LHCN-M2 (cell line): ENCODE measurements at regions not wholly inside any gene's neighbourhood (a gene's known extent, or its start where the extent isn't known, plus 50 kb on each side); places are given as distances from the start of the nearest gene placed in this dataset.
"Not testable (repeated sequence)": the region's sequence is repeated elsewhere in the genome, so short reads cannot be mapped to it uniquely, and the experiment has no call there.

Experiments used
- DNase-seq: peaks from one replicate; pipeline ENCODE4 v3.0.0-alpha.2; 2012; ENCODE audit warnings: low read depth

DNA sequence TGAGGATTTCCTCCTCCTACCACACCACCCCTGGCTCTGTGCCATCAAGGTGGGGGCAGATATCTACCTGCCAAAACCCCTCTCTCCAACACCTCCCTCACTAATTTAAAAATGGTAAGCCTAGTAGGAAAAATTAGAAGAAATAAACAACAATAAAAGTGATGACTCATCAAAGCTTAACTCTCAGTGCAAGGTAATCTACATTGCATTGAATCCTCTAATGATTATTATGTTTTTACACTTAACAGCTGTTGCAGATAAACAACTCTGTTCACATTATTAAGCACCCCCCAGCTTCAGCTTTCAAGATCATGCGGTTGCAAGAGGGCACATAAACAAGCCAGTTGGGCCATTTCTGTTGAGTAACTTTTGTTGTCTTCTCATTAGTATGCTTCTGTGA, 396.1 kb upstream of the ATP11B start:
- DNase-seq, result no peak

GRCh38 chr3:182399978-182400737, 393.1 kb upstream of the ATP11B start:
- DNase-seq, result no peak

DNA sequence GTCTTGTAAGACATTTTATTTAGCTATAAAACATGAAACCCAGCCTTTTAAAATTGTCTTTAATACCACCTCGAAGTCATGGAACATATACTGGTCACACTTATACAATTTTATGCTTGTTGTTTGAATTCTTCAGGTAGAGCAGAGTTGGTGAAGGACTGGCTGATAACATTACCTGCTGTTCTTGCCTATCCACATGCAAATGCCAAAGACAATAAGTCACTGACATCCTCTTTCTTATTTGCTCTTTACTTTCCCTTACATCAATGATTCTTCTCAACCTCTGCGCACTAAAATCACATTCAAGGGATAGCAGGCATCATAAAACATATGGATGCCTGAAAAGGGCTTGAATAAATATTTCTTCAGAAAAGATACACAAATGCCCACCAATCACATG, 392.5 kb upstream of the ATP11B start:
- no peak for DNase-seq

DNA sequence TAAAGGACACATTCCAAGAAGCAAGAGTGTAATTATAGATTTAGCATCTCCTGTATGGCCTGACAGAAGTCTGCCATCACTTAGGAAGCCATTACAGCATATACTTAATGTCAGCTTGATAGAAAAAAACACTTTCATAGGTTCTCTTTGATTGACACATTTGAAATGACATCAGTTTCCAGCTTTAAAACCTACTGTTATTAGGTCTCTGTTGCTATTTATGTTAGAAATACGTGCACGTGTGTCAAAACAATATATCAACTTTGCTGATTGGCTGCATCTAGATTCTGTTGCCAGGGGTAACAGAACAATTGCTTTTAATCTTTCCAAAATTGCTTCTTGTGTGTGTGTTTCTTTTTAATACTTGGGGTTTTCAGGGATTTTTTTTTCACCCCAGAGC, 389.3 kb upstream of the ATP11B start:
- no peak for DNase-seq

- DNase-seq, result no peak
Measured at GRCh38 chr3:182405759-182406158, 387.5 kb upstream of the ATP11B start.

DNA sequence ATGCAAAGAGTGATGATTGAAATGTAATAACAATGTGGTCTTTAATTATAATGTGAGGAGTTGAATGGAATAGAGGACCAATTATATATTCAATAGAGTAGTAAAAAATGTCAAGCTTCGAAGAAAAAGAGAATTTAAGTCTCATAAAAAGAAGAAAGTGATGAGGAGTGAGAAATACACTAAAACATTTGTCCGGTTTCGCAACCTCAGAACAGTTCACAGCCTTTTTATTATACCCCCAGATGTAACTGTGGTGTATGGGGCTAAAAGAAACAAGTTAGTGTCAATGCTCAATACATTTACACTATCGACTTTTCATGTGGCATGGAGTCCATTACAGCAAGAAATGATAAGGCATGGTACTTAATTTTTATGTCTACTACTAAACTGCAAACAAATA, 386.5 kb upstream of the ATP11B start:
- DNase-seq, result no peak

GRCh38 chr3:182410051-182410450, 383.3 kb upstream of the ATP11B start:
- no peak for DNase-seq

DNA sequence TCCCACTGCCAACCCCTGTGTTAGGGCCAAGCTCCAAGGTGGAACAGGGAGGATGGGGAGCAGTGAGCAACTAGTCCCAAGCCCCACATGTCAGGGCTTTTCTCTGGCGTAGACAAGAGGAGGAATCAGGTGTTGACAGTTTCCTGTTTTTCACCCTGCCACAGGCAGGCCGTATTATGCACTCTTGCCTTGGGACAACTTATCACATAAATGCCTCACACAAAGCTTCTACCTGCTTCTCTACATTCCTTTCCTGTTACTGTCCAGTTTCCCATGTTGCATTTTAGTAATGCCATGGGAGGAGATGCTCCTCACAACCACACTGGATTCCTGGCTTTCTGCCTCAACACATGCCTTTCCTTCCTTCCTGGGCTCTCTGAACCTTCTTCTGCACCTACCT, 381.2 kb upstream of the ATP11B start:
- DNase-seq, result no peak

GRCh38 chr3:182413061-182413460, 380.2 kb upstream of the ATP11B start:
- DNase-seq, result no peak

DNA sequence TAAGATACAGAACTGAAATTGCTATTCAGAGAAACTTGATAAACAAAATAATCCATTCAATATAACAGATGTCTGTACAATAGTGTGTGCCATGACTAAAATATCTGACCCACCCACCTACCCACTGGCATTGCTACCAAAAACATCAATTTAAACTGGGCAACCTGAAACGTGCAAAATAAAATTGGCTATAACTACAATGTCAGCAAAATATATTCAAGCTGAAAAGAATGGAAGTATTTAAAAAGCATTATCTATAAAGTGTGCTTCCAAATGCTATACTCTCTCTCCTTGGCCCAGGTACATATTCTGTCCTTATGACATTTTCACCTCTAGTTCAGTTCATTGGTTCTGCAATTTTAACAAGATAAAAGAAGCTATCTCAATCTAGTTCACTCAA, 379.6 kb upstream of the ATP11B start:
- no peak for DNase-seq

DNA sequence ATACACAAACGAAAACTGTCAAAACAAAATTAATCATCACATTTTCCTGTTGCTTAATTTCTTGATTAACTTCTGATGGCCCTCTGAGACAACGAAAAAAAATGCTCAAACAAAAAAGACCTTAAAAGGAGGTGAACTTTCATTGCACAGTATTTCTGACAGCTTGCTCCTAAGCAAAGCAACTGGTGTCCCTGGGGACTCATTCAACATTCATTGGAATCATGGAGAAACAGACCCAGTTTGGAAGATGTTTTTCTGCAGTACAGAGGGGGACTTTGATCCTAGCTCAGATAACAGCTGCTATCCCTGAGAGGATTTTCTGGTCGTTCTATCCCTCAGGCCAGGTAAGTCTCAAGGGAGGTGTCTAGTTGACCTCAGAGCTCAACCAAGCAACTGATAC, 378.7 kb upstream of the ATP11B start:
- peak; percentile 36 for DNase-seq

GRCh38 chr3:182420741-182421140, 372.6 kb upstream of the ATP11B start:
- no peak for DNase-seq

DNA sequence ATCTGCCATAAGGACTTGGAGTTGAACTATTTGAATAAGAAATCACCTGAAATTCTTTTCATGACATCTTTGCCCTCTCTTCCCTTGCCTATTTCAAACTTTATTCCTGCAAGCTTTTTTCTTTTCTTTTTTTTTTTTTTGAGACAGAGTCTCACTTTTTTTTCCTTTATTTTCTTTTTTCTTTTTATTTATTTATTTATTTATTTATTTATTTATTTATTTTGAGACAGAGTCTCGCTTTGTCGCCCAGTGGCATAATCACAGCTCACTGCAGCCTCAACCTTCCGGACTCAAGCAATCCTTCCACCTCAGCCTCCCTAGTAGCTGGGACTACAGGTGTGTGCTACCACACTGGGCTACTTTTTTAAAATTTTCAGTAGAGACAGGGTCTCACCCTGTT, 369.3 kb upstream of the ATP11B start:
- DNase-seq, result no peak

GRCh38 chr3:182425926-182426718, 367.2 kb upstream of the ATP11B start:
- not testable (repeated sequence) for DNase-seq

DNA sequence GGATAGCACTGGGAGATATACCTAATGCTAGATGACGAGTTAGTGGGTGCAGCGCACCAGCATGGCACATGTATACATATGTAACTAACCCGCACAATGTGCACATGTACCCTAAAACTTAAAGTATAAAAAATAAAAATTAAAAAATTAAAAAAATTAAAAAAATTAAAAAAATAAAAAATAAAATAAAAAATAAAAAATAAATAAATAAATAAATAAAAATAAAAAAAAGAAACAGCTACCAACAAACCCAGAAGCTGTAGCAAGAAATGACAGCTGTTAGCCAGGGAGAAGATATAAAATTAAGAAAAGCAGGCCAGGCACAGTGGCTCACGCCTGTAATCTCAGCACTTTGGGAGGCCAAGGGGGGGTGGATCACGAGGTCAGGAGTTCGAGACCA, 361.3 kb upstream of the ATP11B start:
- DNase-seq, result not testable (repeated sequence)

DNA sequence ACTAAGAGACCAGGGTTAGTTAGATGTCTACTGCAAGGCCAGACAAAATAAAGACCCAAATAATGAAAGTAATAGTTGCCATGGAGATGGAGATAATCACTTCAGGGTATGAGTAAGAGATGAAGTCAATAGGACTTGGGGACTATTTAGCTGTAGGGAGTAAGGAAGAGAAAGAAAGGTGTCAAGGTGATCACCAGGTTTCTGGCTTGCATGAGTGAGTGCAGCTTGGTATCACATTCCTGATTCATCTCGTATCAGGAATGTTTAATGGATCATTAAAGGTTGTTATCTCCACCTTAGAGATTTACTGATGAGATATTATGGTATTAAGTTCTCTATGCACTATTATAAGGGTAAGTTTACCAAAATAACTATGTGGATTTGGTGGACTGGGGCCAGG, 357.4 kb upstream of the ATP11B start:
- DNase-seq, result no peak

- DNase-seq, result no peak
Measured at GRCh38 chr3:182436547-182436946, 356.8 kb upstream of the ATP11B start.

DNA sequence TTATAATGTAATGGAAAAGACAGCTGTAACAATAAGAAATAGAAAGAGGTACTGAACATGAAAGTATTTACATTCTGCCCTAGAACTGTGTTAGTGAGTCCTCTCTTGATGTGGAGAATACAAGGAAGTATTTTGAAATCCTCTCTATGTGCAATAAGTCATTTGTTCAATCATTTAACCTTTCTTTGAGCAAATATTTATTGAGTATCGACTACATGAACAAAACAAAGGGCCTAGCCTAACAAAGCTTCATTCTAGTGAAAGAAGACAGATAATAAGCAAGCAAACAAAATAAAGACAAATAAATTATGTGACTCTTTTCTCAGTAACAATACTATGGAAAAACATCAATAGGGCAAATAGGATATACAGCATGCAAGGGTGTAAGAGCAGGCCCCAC, 354.9 kb upstream of the ATP11B start:
- no peak for DNase-seq

DNA sequence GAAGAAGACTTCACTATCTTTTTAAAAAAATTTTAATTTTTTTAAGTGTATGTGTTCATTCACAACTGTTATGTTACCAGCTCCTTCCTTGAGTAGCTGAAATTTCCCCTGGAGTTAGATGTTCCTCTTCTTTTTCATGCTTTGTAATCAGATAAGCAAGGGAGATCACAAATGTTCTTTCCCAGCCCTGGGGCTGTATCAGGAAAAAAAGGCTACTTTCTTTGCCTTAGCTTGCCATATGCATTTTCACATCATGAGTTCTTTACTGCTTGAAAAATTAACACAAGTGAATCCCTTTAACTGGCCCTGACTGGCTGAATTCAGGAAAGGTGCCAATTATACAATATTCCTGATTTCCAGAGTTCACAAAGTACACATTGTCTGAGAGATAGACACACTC, 353.2 kb upstream of the ATP11B start:
- DNase-seq, result no peak

GRCh38 chr3:182445576-182445975, 347.7 kb upstream of the ATP11B start:
- no peak for DNase-seq

DNA sequence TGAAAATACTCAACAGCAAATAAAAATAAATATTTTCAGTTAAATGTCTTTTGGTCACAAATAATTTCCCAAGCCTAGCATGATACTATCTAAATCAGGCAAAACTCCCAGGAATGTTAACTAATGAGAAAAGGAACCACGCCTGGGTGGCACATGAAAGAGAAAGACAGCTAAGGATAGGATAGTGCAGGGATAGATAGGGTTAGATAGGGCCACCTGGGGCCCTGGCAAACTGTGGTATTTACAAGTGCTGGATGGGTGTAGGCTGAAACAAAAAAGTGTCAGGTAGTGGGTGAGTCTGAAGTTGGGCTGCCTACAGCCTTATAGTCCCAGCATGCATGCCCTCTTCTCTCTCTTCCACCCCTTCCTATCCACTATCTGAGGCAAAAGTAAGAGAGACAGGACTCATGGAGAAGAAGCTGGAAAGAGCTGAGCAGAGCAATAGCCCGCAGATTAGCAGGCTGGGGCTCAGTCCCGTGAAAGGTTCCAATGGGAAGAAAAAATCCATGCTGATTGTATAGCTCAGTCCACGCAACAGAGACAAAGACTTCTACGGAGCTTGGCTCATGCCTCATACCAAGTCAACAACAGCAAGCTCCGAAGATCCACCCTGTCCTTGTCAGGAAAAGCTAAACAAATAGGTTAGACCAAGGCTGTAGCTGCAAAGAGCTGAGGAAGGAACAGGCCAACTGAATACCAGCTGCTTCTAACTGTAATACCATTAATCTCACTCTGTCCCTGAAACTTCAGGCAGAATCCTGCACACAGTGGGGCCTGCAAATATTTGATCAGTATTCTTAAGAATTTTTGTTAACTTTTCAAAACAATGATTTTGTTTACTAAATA, 342.1 kb upstream of the ATP11B start:
- DNase-seq, result no peak

- no peak for DNase-seq
Measured at GRCh38 chr3:182451871-182452270, 341.4 kb upstream of the ATP11B start.
